DMS153 (cell line): ENCODE measurements at regions not wholly inside any gene's neighbourhood (a gene's known extent, or its start where the extent isn't known, plus 50 kb on each side); places are given as distances from the start of the nearest gene placed in this dataset.

Experiments used
- DNase-seq: peaks from one replicate; lab custom pipeline; 2025; lab: John Stamatoyannopoulos, UW

DNA sequence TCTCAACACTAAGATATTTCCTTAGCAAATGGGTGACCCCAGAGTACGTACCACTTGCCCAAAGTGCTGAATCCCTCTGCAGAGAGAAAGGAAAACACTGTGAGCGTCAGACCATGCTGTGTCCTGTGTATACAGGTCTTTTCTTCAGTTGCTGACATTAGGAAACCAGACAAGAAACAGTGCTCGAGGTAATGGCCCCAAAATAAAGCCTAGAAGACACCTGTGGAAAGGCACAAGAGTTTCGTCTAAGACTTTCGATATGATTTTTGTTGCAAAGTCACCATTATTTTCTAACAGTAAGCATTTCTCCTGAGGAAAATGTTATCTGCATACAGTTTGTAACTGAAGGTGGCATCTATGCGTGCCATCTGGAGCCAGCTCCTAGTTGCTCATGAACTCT is 62.0 kb upstream of the SIMC1 start:
- DNase-seq = no peak

DNA sequence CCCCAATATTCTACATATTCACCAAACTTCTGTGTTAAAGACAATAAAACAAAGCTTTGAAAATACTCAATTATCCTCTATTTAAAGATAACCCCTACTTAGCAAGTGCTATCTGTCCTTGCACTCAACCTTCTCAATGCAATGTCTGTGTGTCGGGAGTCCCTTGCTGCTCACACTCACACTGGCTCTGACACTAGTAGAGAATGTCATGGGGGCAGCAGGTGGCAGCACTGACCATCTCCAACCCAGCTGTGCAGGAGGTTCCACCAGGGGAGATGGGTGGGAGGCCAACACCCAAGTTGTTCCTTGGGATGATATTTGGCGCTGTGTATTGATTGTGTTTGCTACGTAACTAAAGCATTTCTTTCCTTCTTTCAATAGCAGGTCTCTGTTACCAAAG is 59.4 kb upstream of the SIMC1 start:
- no peak for DNase-seq

DNA sequence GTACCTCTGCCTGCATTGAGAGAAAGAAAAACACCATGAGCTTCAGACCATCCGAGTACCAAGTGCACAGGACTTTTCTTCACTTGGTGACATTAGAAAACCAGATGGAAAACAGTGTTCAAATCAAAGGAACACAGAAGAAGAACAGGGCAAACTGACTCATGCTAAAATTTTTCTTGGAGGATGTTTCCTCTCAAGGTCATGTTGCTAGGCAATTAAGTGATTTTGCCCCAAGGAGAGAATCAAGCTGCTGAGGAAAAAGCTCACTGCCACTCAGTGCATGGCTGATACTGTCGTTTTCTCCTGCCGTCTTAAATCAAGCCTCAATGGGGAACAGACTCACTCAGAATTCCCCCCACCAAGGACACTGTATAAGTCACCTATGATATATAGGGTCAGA is 57.9 kb upstream of the SIMC1 start:
- no peak for DNase-seq

DNA sequence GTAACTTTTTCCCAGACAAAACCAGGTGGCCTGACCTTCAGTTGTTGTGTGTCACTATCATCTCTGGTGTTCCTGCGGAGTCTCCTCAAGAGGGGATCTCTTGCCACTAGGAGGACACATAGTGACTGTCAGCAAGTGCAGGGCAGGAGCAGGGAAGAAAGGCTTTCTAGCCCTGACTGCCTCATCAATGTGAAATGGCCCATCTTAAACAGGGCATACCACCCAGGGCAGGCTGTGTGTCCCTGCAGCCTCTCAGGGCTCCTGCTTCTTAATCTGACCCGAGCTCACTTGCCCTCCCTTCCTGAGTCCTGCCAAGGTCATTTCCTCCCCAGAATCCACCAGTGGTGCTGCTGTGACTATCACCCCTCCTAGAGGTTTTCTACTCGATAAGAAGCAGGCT is 57.4 kb upstream of the SIMC1 start:
- DNase-seq = no peak

DNA sequence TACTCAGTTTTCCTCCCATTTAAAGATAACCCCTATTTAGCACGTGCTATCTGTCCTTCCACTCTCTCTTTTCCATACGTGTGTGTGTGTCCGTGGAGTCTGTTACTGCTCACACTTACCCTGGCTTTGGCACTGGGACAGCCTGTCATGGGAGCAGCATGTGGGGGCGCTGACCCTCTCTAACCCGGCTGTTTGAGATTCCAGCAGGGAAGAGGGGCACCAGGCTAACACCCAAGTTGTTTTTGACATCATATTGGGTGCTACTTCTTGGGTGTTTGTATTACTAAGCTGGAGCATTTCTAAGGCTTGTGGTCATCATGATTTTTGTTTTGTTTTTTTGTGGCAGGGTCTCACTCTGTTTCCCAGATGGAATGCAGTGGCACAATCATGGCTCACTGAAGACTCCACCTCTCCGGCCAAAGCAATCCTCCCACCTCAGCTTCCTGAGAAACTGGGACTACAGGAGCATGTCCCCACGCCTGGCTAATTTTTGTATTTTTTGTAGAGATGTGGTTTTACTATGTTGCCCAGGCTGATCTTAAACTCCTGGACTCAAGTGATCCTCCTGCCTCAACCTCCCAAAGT is 56.9 kb upstream of the SIMC1 start:
- no peak for DNase-seq

DNA sequence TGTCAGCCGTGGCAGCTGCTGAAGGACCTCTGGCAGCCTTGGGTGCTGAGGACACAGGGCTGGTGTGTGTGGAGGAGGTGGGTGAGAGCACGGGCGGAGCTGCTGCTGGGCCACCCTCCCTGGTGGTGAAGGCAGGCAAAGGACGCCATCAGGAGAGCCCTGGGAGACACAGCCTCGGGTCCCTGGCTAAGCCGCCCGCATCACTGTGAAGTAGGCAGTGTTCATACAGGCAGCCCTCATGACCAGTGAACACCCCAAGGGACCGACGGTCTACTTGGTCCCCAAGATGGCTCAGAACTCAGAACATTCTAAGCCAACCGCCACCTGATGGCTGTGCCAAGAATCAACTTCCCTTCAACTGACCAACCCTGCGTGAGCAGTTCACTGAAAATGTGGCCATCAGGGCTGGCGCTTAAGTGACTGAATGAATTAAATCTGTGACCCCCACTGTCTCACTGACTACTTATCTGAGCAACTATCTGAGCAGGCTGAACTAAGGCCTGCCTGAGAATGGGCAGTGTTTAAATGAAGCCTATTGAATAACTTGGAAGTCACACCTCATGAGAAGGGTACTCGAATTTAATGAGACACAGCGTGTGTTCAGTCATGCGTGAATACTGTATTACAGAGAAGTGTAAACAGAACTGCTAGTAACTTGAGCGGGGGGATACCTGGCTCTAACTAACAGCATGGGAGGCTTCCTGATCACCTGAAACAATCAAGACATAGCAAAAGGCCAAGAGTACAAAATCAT is 54.7 kb upstream of the SIMC1 start:
- peak; percentile 65 for DNase-seq

DNA sequence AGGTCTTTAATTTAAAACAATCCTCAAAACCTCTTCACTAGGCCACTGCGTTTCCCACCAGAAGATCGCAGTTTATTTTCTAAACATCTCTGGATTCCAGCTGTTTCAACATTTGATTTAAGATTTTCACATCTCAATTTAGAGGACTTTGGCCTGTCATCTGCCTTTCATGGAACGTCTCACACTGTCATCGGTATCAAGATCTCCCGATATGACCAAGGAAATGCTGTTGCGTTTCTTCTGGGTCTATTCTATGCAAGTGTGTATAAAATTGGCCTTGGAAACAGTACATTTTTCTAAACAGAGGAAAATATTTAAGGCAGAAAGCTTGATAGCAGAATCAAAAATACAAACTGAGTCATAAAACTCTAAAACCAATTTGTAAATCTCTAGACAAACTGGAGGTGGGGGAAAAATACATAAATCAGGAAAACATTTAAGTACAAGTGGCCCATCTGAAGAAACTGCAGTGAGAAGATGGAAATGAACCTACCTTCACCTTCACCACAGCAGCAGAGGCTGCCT is 53.6 kb upstream of the SIMC1 start:
- no peak for DNase-seq

DNA sequence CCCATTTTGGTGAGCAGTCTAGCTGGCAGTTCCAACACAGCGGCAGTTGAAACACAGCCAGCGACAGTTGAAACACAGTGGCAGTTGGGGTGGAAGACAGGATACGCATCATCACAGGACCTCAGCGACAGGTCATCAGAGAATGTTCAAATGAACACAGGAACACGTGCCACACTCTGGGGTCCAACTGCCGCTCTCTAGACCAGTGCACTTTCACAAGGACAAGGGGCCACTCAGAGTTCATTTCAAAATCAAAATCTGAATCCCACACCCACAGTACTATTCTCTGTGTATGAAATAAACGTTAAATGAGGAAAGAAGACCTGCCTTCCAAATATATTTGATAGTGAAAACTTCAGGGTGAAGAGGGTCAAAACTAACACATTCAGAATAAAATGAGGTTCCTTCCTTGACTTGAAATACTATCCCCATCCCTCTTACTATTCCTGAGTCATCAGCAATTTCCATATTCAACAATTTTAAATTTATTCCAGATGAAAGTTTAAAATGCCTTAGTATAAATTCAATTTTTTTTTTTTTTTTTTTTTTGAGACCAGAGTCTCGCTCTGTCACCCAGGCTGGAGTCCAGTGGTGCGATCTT is 53.0 kb upstream of the SIMC1 start:
- DNase-seq = peak; percentile 5

DNA sequence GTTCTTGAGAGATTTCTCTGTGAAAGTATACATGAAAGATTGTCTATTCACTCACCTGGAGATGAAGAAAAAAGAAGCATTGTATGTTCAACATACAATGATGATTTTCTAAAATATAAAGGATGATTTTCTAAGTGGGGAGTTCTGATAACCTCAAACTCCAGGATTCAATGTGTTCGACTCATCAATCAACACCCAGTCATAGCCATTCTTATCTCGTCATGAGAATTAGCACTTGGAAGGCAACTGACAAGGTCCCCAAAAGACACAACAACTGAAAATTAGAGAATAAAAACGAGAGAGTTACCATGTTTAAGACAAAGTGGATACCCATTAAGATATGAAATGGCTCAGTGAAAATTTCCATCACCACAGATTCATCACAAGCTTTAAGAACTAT is 52.1 kb upstream of the SIMC1 start:
- no peak for DNase-seq

DNA sequence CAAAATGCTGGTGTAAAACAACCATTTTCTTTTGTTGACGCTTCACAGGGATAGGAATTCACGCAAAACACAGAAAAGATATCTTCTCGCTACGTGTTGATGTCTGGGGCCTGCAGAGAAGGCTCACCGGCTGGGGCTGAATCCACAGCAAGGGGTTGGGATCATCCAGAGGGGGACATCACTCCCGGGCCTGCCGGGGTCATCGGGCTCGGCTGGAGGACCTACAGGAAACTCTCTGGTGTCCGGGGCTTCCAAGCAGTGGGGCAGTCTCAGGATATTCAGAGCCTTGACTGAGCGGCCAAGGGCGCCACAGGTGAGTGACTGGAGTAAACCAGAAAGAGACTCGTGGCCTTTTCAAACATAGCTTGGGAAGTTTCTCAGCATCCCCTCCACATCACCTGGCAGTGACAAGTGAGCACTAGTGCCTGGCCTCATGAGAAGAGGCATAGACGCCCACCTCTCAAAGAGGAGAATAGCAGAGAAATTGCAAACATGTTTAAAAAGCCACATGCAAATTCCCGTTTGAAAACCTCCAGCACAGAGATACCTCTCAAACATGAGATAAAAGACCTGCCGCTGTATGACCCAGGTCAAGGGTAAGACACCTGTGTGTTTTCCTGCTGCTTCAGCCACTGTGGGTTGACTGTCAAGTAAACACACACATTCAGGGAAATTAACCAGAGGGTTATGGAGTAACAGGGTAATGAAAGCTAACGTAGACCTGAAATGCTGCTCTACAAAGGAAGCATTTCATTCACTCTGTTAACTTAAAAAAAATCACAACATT is 50.8 kb upstream of the SIMC1 start:
- DNase-seq = no peak

DNA sequence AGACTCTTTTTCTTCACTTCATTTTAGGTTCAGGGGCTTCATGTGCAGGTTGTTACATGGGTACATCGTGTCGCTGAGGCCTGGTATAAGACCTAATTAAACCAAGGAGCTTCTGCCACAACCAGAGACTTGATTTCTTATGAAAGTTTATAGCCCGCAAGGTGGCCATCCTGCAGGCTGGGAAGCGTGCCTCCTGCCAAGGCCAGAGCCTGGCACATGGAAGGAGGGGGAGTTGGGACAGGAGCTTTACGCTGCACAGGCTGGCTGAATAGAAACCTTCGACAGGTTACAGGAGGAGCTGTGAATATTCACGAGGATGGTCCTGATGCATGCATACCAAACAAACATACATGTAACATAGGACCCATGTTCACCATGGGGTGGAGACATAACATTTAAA is 50.1 kb upstream of the SIMC1 start:
- no peak for DNase-seq
